GM21515 (cell line): ENCODE measurements at regions not wholly inside any gene's neighbourhood (a gene's known extent, or its start where the extent isn't known, plus 50 kb on each side); places are given as distances from the start of the nearest gene placed in this dataset.
"Not testable (repeated sequence)": the region's sequence is repeated elsewhere in the genome, so short reads cannot be mapped to it uniquely, and the experiment has no call there.

Experiments used
- ATAC-seq: cut with Tn5 transposase; IDR thresholded peaks from one replicate; pipeline ENCODE4 v1.9.1; 2021; ENCODE audit not compliant: unreplicated experiment

DNA sequence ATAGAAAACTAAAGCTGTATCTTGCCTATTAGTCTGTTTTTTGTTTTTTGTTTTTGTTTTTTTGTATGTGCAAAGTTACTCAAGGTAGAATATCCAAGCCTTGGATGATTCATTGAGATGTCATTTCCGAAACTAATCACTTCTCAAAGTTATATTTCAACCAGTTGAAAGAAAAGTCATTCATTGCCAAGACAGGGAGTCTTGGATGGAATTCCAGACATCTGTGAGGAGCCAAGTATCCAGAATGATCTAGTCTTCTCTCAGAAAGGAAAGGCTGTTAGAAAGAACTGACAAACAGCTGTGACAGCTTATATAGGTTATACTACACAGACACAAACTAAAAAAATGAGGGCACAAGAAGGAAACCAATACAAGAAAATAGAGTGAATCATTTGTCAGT lies 141.1 kb upstream of the NDST3 start:
- no peak for ATAC-seq

DNA sequence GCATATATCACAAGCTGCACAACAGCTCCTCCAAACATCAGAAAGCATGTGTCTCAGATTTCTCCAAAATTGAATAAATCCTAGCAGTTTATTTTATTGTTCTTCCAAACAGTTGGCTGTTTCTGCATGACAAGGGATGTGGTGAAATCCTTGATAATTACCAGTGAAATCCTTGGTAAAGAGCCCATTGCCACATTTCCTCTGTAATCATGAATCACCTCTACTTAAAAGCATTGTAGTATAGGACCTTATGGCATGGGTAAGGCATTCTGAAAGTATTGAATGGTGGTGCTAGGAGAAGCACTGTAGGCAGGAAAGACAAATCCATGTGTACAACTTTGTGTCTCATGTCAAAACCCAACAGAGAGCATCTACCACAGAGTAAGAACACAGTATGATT lies 135.8 kb upstream of the NDST3 start:
- ATAC-seq, result no peak

DNA sequence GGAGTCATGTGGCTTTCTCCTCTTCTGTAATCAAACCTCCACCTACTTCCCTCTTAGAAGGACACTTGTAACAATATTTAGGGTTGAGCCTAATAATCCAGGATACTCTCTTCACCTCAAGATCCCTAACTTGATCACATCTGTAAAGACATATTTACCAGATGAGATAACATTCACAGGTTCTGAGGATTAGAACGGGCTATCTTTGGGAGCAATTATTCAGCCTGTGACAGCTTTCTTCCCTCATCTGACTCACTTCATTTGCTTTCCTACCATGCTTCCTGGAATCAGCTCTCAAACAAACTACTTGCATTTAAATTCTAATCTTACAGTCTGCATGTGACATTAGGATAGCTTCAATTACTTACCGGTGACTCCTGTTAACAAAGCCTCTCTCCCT lies 133.5 kb upstream of the NDST3 start:
- ATAC-seq, result no peak

DNA sequence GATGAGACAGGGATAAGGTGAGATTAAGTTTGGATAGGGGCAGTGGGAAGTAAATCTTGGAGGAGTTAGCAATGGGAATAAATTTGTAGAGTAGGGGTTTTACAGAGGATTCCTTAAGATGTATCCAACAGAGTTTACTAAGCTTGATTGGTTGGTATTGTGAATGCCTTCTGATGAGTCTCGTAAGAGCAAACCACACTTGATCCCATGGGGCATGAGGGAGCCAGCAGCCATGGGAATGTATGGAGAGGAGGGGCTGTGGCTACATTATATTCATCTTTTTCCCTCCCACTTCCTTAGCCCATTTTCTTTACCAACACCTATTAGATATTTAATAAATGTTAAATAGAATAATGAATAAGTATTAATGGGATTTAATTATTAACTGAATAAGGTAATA lies 126.6 kb upstream of the NDST3 start:
- no peak for ATAC-seq

DNA sequence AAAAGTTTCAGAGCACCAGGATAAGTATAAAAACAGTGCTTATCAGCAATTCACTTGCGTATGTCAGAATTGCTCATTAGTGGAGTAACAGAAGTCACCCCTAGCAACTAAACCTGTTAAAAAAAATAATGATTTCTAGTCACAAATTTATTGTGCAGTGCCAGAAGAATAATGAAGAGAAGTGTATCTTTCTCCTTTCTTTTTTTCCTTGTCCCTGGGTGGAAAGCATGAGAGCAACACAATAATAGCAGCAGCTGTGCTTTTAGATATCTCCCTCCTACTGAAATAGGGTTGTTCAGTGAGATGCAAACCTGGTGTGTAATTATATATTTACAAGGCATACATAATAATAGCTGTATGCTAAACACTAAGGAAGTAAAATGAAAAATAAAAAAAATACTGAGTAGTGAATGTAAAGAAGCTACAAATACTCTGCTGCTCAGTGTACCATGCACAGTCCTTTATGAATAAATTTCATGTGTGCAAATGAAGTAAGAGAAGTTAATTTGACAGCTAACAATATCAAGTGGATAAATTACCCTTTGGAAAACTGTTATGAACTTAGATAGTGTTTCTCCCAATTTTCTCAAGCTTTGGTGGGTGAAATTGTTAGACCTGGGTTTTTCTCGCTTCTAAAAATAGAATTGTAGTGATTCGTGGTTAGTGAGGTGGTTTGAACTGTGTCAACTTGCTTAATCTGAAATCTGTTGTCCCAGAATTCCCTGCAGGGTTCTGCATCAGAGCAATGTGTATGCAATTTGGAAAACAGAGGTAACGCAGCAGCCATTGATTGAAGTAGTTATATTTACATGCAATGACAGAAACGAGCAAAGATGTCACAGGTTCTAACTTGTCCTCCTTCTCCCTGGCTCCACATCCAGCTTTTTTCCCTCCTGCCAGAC lies 125.7 kb upstream of the NDST3 start:
- ATAC-seq, result no peak

DNA sequence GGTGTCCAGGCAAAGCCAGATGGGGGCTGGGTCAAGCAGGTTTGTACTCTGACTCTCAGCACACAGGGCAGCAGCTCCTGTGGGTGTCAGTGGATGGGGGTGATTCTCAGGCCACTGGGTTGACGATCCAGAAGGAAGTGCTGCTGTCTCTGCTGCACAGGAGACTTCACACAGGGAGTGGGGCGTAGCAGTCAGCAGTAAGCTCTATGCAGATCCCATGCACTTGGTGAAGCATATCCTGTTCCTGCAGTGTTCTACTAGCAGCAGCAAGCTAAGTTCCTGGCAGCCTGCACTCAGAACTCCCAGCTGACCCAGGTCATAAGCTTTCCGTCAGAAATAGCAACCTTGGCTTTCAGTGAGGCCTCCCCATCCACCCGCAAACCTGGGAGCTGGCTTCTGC lies 117.6 kb upstream of the NDST3 start:
- no peak for ATAC-seq

DNA sequence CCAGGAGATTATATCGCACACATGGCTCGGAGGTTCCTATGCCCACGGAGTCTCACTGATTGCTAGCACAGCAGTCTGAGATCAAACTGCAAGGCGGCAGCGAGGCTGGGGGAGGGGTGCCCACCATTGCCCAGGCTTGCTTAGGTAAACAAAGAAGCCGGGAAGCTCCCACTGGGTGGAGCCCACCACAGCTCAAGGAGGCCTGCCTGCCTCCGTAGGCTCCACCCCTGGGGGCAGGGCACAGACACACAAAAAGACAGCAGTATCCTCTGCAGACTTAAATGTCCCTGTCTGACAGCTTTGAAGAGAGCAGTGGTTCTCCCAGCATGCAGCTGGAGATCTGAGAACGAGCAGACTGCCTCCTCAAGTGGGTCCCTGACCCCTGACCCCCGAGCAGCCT lies 112.0 kb upstream of the NDST3 start:
- not testable (repeated sequence) for ATAC-seq

DNA sequence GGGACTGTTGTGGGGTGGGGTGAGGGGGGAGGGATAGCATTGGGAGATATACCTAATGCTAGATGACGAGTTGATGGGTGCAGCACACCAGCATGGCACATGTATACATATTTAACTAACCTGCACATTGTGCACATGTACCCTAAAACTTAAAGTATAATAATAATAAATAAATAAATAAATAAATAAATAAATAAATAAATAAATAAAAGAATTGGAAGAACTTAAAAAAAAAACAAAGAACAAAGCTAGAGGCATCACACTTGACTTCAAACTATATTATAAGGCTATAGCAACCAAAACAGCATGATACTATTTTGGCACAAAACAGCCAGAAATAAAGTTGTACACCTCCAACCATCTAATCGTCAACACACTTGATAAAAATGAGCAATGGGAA lies 106.5 kb upstream of the NDST3 start:
- ATAC-seq, result not testable (repeated sequence)

DNA sequence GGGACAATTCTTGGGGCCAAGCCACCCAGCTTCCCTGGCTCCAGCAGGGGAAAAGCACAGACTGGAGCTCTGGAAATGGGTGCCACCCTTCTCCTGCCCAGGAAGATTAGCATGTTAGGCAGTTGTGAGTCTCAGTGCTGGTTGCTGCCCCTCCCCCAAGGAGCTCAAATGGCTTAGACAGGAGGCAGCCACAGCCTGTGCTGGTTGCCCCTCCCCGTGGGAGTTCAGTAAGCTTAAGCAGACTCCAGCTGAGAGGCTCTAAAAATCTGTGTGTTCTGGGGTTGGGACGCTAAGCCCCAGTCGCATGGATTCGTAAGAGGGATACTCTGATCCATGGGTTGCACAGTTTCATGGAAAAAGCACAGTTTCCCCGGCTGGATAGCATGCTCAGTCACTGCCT lies 92.7 kb upstream of the NDST3 start:
- no peak for ATAC-seq

DNA sequence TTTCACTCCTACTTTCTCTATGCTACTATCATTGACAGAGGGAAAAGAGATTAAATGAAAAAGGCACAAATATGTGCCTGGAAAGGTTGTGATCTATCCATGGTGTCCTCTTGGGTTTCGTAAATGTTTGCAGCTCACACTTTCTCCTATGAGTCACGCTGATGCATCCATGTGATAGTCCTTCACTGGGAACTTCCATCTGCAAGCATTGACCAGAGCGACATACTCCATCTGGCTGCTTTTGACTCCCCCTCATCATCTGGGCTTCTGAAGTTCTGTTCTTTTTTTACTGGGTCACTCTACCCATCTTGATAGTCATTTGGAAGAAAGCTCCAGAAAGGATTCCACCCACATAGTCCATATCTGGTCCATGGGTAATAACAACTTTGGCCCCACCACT lies 84.7 kb upstream of the NDST3 start:
- ATAC-seq, result no peak

DNA sequence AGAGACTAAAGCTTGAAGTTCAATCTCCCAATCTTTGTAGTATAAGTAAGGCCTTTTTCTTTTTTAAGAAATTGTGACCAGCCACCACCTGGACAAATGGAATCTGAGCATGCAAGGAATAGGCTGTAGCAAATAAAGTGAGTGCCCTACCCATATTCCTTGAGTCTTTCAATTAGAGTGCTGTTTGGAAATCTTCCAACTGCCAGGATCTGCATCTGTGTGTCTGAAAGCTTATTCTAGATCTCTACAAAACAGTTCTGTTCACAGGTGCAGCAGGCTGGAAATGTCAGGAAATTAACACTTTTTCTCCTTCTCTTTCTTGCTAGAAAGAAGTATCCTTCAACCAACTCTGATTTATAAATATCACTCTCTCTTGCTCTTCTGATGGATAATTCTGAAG lies 76.7 kb upstream of the NDST3 start:
- no peak for ATAC-seq

DNA sequence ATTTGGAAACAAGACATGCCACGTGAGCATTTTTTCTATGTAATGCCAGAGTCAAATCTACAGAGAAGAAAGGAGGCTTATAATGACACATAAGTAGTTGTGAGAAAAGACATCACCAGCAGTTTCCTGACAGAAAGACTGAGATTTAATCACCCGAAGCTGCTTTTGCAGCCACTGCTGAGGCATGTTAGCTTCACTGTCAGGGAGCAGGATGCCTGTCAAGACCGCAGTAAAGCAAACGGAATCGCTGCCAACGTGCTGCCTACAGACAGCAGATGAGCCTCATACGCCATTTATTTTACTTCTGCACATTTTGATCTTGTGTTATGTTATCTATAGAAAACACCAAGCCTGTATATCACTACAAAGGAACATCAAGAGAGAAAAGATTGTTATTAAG lies 68.7 kb upstream of the NDST3 start:
- no peak for ATAC-seq

DNA sequence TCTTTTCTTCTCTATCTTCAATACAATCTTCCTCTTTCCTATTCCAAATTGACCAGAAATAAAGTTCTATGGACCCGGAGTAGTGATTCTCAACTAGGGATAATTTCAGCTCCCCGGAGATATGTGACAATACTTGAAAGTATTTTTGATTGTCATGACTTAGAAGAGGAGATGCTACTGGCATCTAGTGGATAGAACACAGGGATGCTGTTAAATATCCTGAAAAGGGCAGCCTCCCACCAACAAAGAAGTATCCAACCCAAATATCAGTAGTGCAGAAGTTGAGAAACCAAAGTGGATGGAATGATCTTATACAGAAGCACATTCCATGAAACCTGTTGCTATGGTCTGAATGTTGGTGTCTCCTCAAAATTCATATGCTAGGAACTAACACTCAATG lies 65.7 kb upstream of the NDST3 start:
- no peak for ATAC-seq

DNA sequence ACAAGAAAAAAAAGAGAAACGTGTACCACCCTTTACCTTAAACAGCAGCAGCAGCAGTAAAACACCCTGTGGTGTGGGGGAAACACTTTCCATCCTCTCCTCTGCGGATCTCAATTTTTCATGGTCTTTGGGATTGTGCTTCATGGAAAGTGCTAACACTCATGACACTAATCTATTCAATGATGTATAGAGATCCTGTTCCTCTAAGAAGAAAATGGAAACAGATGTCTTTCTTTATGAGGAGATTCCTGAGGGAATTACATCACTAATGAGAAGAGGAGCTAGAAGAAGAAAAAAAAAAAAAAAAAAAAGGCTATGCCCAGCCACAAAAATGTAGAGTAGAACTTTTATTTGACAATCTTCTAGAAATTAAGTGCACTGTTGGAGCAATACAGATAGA lies 62.9 kb upstream of the NDST3 start:
- no peak for ATAC-seq

DNA sequence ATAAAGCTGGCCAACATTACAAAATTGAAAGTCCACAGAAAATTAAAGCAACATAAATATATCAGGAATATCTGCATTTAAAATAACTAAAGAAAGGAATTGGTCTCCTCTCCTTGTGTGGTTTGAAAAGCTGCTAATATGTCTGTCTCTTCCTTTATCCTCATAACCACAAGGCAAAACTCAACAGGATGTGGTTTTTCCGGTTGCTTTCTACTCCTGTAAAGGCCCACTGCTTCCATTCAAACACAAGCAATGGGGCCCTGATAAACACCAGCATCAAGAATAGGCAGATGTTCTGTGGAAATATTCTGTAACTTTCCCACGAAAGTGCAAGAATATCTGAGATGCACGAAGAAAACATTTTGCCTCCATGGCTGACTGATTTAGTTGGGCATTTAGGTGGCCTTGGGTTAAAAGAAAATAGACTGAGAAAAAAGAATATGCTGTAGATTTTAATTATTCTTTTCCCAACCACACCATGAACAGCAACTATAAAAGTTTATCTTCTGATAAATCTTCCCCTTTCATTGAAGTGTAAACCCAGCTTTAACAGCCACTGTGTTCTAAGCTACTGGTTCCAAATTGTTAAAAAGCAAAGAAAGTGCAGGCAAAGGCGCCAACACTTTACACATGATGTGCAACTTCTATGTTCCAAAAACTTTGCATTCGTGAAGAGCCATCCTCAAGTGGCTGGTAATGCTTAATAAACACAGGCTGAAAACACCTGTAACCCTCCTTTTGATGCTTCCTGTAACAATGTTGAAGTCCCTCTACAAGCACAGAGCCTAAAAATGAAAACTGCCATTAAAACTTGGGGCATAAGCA lies 50.5 kb upstream of the NDST3 start:
- ATAC-seq, result no peak

DNA sequence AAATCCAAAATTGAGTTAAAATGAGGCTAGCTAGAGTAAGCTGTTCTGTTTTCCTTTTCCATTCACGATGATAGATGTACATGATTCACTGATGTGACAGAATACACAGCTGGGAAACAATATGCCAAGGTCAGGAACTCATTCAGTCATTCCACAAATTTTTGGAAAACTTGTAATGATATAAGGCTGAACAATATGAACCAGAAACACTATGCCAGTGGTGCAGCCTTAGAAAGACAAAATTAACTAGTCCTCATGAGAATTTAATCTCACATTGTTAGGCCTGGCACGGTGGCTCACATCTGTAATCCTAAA lies 50.0 kb upstream of the NDST3 start:
- no peak for ATAC-seq
